NT2/D1 (cell line): ENCODE measurements at regions not wholly inside any gene's neighbourhood (a gene's known extent, or its start where the extent isn't known, plus 50 kb on each side); places are given as distances from the start of the nearest gene placed in this dataset.

Experiments
- SUZ12 ChIP-seq: IDR thresholded peaks from 2 replicates; pipeline ENCODE4 v1.6.1; 2011; ENCODE audit not compliant: insufficient read length, insufficient read depth; ENCODE audit errors: extremely low read depth
- YY1 ChIP-seq: IDR thresholded peaks from 2 replicates; pipeline ENCODE4 v1.6.1; 2011; ENCODE audit not compliant: insufficient read length, insufficient read depth
- ZNF274 ChIP-seq: IDR thresholded peaks from 2 replicates; pipeline ENCODE4 v1.6.1; 2011; ENCODE audit warnings: mild to moderate bottlenecking, low read depth, low read length

GRCh38 chr12:90827567-90827966 lies 127.4 kb downstream of the CCER1 start:
- no peak for TF ChIP-seq YY1
- TF ChIP-seq ZNF274, result no peak
- TF ChIP-seq SUZ12, result no peak
